NOMO-1 (cell line): ENCODE measurements at regions not wholly inside any gene's neighbourhood (a gene's known extent, or its start where the extent isn't known, plus 50 kb on each side); places are given as distances from the start of the nearest gene placed in this dataset.
A peak's percentile ranks its signal among the peaks of the same experiment; 100 is the strongest.
"Not testable (repeated sequence)": the region's sequence is repeated elsewhere in the genome, so short reads cannot be mapped to it uniquely, and the experiment has no call there.

ENCODE experiments used
- DNase-seq, 2 experiments: peaks; one replicate each; lab custom pipeline; 2025; ENCODE audit not compliant: unreplicated experiment in 2 of 2; lab: John Stamatoyannopoulos, UW

GRCh38 chr16:62294213-62294972, 258.2 kb upstream of the CDH8 start:
- no peak for DNase-seq

- no peak for DNase-seq
These were observed 252.9 kb upstream of the CDH8 start for GRCh38 chr16:62288990-62289629.

- no peak for DNase-seq
These were observed 244.3 kb upstream of the CDH8 start for GRCh38 chr16:62280506-62280905.

- no peak for DNase-seq
These were observed 241.7 kb upstream of the CDH8 start for GRCh38 chr16:62277942-62278341.

DNA sequence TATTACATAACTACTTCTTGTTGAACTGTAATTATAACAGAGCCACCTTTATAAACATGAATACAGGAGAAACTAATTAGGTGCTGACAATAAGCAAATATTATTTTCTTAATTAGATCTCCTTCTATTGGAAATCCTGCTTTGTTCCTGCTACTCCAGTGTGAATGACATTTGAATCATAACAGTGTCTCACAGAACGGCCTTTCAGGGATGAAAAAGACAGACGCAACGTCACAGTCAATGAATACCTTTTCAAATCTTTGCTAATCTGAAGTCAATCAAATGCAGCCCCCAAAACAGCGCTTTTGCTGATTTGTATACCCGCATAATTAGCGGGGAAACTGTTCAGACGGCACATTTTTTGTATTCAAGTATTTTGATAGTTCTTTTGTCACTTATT, 240.4 kb upstream of the CDH8 start:
- no peak for DNase-seq

DNA sequence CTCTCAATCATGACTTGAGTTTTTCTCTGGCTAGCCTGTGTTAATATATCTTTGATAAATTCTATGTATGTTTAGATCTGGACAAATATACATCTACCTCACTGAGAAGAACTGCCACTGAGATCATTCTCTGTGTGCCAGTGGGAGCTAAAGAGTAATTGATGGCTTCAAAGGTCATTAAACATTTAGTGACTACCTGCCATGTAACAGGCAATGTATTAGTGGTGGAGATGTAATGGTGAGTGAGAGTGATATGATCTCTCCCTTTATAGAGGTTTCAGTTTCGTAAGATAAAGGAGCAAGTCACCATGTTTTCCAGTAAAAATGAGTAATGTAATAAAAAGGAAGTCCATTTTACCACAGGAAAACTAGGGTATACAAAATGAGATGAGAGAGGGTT, 235.8 kb upstream of the CDH8 start:
- DNase-seq: no peak

DNA sequence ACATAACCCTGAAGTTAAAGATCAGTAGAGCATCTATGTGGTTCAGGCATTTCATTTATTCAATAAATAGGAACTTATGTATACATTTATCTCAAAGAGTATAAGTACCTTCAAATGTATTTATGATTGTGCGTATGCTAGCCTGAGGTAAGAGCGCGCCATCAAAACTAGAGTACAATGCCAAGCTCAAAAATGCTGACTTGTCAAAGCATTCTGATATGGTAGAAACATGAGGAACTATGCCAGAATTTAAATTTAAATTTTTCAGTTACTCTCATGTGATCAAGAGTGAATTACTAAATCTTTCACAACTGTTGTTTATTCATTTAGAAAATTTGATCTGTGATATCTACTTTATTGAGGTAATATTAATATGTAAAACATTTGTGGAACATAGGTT, 225.5 kb upstream of the CDH8 start:
- no peak for DNase-seq

DNA sequence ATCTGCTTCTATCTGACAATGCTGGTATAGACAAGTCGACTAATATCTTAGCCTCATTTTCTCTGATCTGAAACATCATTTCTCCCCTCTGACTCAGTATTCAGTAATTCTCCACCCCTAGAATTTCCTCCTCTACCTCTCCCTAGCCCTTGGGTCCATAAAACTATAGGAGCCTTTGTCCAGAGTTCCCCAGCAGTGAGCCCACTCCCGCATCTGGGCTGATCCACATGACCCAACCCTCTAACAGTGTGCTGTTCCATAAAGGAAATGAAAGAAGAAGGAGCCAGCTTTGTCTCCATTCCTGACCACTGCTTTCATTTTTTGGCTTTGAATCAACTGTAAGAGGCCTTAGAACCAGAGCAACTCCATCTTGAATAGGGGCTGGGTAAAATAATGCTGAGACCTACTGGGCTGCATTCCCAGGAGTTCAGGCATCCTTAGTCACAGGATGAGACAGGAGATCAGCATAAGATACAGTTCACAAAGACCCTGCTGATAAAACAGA, 222.7 kb upstream of the CDH8 start:
- not testable (repeated sequence) for DNase-seq

GRCh38 chr16:62256406-62256805, 220.2 kb upstream of the CDH8 start:
- DNase-seq: no peak

- DNase-seq: no peak
These were observed 218.6 kb upstream of the CDH8 start for GRCh38 chr16:62254847-62255246.

DNA sequence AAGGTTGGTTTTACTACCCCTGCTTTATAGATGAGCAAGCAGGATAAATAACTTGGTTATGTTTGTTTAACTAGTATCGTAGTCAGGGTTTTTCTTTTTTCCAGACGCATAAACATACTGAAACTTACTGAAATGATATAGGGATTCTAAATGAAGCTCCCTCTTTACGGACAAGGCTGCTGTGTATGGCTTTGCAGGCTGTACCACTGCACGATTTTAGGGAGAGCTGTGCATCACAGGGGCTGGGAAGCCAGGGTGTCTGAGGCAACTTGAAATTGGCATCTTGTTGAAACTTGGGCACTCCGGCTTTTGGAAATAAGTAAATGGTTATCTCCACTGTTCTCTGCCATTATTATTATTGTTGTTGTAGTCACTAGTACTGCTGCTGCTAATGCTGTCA, 218.1 kb upstream of the CDH8 start:
- DNase-seq: no peak

- DNase-seq: no peak
These were observed 217.7 kb upstream of the CDH8 start for GRCh38 chr16:62253966-62254365.

GRCh38 chr16:62249069-62249468, 212.8 kb upstream of the CDH8 start:
- DNase-seq: no peak

GRCh38 chr16:62240722-62241121, 204.5 kb upstream of the CDH8 start:
- no peak for DNase-seq

- DNase-seq: peak; percentile 19 to 48
These were observed 189.4 kb upstream of the CDH8 start for GRCh38 chr16:62225675-62226074.

DNA sequence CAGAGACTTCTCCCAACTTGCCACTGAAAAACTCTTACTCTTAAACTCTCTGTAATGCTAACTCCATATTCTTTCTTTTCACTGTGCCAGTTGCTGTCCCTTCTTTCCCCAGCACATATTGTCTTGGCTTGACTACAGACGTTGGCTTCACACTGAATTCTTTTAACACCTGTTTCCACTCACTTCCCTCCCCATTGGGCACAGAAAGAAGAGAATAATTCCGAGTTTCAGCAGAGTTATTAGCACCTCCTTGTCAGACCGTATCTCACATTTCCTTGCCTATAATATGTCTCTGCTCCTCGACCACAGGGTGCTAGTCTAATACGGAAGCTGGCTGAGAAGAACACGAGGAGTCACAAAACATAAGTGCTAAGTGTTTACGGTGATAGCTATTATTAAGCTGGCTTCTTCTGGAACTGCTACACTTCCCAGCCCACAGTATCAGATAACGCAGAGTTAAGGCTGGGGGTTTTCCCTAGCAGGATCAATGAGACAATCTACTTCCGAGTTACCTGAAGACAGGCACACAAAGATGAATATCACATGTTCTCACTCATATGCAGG, 188.5 kb upstream of the CDH8 start:
- no peak for DNase-seq

- no peak for DNase-seq
These were observed 180.6 kb upstream of the CDH8 start for GRCh38 chr16:62216837-62217236.

- no peak for DNase-seq
These were observed 177.5 kb upstream of the CDH8 start for GRCh38 chr16:62213763-62214162.

DNA sequence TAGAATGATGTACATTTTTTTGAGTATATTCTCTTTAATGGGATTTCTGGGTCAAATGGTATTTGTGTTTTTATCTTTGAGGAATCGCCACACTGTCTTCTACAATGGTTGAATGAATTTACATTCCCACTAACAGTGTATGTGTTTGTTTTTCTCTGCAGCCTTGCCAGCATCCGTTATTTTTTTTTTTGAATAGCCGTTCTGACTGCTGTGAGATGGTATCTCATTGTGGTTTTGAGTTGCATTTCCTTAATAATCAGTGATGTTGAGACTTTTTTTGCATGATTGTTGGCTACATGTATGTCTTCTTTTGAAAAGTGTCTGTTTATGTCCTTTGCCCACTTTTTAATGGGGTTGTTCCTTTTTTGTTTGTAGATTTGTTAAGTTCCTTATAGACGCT, 172.7 kb upstream of the CDH8 start:
- no peak for DNase-seq

DNA sequence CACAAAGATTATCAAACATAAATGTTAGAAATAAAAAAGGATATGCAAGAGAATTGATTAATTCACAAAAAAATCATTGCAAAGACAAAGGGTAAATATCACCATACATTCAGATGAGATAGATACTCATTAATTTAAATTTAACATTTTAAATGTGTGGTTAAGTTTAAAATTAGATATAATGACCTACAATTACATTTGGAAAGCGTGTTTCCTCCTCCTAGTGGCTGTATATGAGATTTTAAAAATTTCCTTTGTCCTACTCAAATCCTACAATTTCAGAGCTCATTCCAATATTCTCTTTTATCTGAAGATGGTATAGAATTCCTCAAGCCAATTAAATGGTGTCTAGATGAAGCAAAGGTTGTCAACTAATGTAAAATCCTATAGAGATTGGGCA, 169.2 kb upstream of the CDH8 start:
- no peak for DNase-seq

- DNase-seq: no peak
These were observed 165.7 kb upstream of the CDH8 start for GRCh38 chr16:62201911-62202310.

DNA sequence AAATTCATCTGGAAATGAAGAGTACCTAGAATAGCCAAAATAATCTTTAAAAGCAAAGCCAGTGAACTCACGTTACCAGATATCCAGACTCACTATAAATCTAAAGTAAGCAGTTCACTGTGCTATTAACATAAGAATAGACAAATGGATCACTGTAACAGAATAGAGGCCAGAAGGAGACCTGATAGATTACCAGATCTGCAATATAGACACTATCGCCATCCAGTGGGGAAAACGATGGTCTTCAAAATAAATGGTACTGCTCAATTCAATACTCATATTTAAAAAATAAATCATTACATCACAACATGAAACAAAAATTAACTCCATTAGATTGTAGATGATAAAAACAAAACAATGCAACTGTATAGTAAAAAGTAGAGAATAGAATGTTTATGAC, 158.6 kb upstream of the CDH8 start:
- no peak for DNase-seq
